Activated T-helper 2 cell treated with anti-CD3 and anti-CD28 coated beads, Interferon-gamma antibody, Interleukin-2, Interleukin-4, amounts not matched to agents 10 μg/mL and 5 μg/mL and 100 μg/mL, durations not matched to agents 14 hours and 24 hours and 36 hours (primary cell): ENCODE measurements at regions not wholly inside any gene's neighbourhood (a gene's known extent, or its start where the extent isn't known, plus 50 kb on each side); places are given as distances from the start of the nearest gene placed in this dataset.

Experiments used
- DNase-seq: peaks from one replicate; pipeline ENCODE4 v3.0.0; 2021; ENCODE audit warnings: low spot score
- H3K27ac Mint-ChIP-seq: one replicate; pipeline ENCODE4 v1.8.0; 2021; ENCODE audit warnings: mixed read lengths
- H3K27me3 Mint-ChIP-seq: one replicate; pipeline ENCODE4 v1.8.0; 2021; ENCODE audit warnings: low read depth, mixed read lengths
- H3K36me3 Mint-ChIP-seq: one replicate; pipeline ENCODE4 v1.8.0; 2021; ENCODE audit warnings: low read depth, mixed read lengths
- H3K4me1 Mint-ChIP-seq: one replicate; pipeline ENCODE4 v1.8.0; 2021; ENCODE audit warnings: low read depth, mixed read lengths
- H3K4me3 Mint-ChIP-seq: one replicate; pipeline ENCODE4 v1.8.0; 2021; ENCODE audit warnings: low read depth, mild to moderate bottlenecking, moderate library complexity, mixed read lengths
- H3K9me3 Mint-ChIP-seq: one replicate; pipeline ENCODE4 v1.8.0; 2021; ENCODE audit warnings: mixed read lengths
- intact Hi-C: fragments of 100-400 bp; cut with micrococcal nuclease; formaldehyde crosslinking; loops from one replicate; pipeline ENCODE4 v1.15.1; 2023

DNA sequence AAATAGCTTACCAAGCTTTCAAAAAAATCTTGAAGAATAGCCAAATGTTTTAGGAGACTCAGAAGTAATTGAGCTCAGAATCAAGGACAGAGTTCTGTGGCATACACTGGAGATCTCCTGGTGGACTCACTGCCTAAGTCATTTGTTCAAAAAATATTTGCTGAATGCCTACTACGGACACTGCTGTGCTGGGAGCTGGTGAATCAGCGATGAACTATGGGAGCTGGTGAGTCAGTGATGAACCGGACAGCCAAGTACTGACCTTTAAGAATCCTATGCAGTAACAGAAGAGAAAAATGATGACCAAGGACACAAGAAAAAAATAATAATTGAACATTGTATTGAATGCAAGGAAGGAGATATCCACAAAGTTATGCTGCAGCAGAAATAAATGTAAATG, 717.9 kb upstream of the CXADR start:
- Mint-ChIP-seq H3K27me3 (no peaks in the 10 kb centered on the region), H3K36me3 (no peaks in the 10 kb centered on the region), H3K4me3 (no peak overlapping the region), H3K27ac (no peak overlapping the region), H3K4me1 (no peaks in the 10 kb centered on the region), H3K9me3 (peaks cover 14% of the 10 kb centered on the region)
- intact Hi-C loops: no loop called here
- DNase-seq: no peak

DNA sequence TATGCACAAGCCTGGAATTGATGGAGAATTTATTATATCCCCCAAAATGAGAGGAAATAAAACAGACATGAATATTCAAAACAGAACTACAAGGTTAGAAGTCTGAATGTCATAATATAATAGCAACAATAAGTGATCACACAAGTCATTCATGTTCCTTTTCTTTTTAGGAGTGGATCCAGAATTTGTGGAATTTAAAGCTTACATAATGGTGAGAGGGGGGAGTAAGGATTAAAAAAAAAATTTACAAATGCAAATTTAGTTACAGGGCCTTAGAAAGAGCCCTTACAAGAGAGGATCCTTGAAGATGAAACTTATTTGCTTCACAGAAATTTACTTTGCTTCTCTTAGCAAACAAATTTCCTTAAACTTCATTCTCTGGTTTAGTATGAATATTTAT, 716.1 kb upstream of the CXADR start:
- H3K9me3 Mint-ChIP-seq: peaks cover 26% of the 10 kb centered on the region
- no peaks in the 10 kb centered on the region for H3K36me3 Mint-ChIP-seq
- no peaks in the 10 kb centered on the region for H3K4me1 Mint-ChIP-seq
- H3K27ac Mint-ChIP-seq: no peak overlapping the region
- DNase-seq: no peak
- H3K4me3 Mint-ChIP-seq: no peak overlapping the region
- intact Hi-C loops: no loop called here
- no peaks in the 10 kb centered on the region for H3K27me3 Mint-ChIP-seq

DNA sequence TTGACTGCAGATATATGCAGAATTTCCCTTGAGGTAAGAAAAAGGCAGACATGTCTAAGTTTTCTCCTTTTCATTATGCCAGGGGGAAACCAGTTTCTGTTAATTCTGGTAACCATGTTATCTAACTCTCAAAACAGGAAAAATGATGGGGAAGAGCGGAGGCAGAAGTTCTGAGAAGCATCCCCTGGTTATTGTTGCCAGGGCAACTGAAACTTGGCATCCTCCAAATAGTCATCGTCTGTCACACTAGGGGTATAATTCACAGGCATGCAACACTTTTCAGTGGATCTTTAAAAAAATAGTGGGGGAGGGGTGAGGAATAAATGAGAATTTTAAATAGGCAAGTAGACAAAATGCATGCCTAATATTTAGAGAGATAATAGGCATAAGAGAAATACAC, 715.3 kb upstream of the CXADR start:
- Mint-ChIP-seq H3K4me1 (no peaks in the 10 kb centered on the region), H3K27me3 (no peaks in the 10 kb centered on the region), H3K4me3 (no peak overlapping the region), H3K36me3 (no peaks in the 10 kb centered on the region), H3K27ac (no peak overlapping the region), H3K9me3 (peaks cover 31% of the 10 kb centered on the region)
- intact Hi-C loops: no loop called here
- no peak for DNase-seq

DNA sequence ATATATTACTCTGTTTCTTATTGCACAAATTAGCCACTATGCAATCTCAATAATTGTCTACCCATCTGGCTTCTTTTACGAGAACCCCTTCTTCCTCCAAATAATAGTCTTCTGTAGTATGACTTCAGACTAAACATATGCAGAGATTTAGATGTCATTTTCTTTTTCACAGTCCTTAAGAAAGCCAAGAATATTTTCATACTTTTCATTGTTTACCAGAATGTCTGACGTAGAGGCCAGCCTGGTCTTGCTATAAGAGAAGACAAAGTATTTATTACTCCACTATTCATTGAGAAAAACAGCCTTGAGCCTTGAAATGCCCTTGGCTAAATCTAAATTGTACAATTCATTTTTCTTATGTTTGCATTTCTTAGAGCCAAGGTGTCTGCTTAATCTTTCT, 714.9 kb upstream of the CXADR start:
- intact Hi-C loops: no loop called here
- Mint-ChIP-seq H3K27ac (no peak overlapping the region), H3K4me1 (no peaks in the 10 kb centered on the region), H3K9me3 (peaks cover 28% of the 10 kb centered on the region), H3K27me3 (no peaks in the 10 kb centered on the region), H3K4me3 (no peak overlapping the region), H3K36me3 (no peaks in the 10 kb centered on the region)
- DNase-seq: no peak

DNA sequence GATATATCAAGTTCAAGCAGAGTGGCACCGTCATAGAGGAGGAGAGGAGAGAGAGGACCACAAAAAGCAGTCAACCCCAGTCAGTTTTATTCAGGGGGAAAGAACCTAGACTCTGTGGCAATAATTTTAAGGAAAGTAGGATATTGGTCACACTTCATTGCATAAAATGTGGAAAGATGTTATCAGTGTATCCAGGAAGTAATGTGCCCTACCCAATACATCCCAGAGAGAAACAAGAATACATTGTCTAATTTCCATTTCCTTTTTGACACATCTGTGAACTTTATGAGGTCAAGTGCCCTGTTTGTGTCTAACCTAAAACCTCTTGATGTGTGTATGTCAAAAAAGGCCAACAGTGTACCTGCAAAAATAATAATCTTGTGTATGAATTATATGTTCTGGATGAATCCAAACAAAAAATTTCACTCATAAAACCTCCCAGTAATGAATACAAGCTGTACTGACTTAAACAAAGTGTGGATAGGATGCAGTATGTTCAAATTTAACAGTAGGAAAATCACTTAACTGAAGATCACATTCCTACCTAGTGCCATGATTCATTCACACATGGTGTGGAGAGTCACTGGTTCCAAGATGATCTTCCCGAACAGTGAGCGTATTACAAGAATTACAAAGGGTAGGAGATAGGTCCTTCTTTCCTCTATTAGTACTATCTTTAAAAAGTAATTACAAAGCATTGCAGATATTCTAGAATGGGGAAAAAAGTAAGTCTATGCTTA, 712.1 kb upstream of the CXADR start:
- DNase-seq: no peak
- peaks cover 37% of the 10 kb centered on the region for H3K9me3 Mint-ChIP-seq
- H3K27me3 Mint-ChIP-seq: no peaks in the 10 kb centered on the region
- intact Hi-C loops: no loop called here
- H3K4me3 Mint-ChIP-seq: no peak overlapping the region
- no peak overlapping the region for H3K27ac Mint-ChIP-seq
- no peaks in the 10 kb centered on the region for H3K36me3 Mint-ChIP-seq
- H3K4me1 Mint-ChIP-seq: no peaks in the 10 kb centered on the region

DNA sequence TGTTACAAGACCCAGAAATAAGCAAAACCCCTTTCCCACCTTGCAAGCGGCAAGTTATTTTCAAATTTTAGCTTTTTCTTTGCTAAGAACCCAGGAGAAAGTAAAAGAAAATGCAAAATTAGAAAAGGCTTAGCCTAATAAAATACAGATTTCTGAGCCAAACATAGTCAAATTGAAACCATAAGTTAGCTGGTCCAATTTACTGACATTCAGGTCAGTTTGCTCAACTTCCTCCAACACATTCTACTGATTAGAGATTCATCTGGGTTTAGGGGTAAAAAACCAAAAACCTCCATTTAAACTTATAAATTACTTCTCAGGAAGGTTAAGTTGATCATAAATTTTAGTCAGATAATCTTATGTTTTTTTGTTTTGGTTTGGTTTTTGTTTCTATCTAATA, 701.8 kb upstream of the CXADR start:
- intact Hi-C loops: no loop called here
- no peak overlapping the region for H3K27ac Mint-ChIP-seq
- no peaks in the 10 kb centered on the region for H3K27me3 Mint-ChIP-seq
- no peak overlapping the region for H3K4me3 Mint-ChIP-seq
- peaks cover 30% of the 10 kb centered on the region for H3K9me3 Mint-ChIP-seq
- no peaks in the 10 kb centered on the region for H3K4me1 Mint-ChIP-seq
- no peaks in the 10 kb centered on the region for H3K36me3 Mint-ChIP-seq
- no peak for DNase-seq

DNA sequence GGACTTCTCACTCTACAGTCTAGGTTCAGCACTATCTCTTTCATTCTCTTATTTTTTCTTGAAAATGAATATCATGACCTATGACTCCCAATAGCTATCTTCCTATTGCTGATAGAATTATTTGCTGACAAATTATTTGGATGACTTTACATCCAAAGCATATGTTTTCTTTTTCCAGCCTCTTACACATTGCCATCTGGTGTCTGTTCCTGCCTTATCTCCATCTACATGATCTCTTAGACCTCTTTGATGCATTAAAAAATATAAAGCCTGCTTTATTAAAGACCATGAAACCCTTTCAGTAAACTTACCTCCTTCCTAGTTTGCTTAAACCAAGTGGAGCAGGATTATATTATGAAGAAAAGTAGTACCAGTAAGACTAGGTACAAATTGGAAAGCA, 700.9 kb upstream of the CXADR start:
- H3K4me1 Mint-ChIP-seq: no peaks in the 10 kb centered on the region
- no peaks in the 10 kb centered on the region for H3K36me3 Mint-ChIP-seq
- intact Hi-C loops: no loop called here

DNA sequence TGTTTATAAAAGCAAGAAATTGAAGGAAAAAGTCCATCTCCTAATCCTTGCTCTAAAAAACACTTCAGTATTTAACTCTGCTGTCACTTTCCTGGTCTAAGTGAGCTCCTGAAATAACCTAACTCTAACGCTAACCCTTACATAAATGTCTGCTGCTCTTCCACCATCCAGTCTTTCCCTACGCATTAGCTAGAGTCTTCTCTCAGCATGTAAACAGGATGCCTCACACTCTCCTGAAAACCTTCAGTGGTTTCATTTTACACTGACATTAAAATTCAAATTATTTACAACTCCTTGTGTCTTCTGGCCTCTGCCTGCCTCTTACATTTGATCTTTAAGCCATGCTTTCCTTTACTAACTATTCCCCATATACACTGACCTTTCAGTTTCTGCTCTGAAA, 697.6 kb upstream of the CXADR start:
- H3K9me3 Mint-ChIP-seq: peaks cover 44% of the 10 kb centered on the region
- intact Hi-C loops: no loop called here

More for the DNA sequence above, 700.9 kb upstream of the CXADR start:
- Mint-ChIP-seq H3K27ac (no peak overlapping the region), H3K4me3 (no peak overlapping the region), H3K27me3 (no peaks in the 10 kb centered on the region), H3K9me3 (peaks cover 32% of the 10 kb centered on the region)
- no peak for DNase-seq

DNA sequence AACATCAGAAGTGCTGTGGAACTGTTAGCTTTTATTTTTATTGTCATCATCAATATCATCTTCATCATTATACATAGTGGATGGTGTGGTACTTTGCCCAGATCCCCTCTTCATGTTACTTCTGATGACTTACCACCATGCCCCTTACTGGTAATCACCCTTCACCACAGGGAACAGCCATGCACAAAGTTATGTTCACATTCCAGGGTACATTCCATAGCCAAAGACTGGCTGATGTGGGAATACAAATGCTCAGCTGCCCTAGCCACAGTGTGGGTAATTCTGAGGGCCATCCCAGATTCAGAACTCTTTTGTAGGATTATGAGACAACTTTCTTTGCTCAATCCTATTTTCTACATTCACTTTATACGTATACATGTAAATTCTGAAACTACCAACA, 691.3 kb upstream of the CXADR start:
- no peaks in the 10 kb centered on the region for H3K36me3 Mint-ChIP-seq
- no peak for DNase-seq
- no peaks in the 10 kb centered on the region for H3K27me3 Mint-ChIP-seq
- peaks cover 64% of the 10 kb centered on the region for H3K9me3 Mint-ChIP-seq
- no peak overlapping the region for H3K4me3 Mint-ChIP-seq
- no peaks in the 10 kb centered on the region for H3K4me1 Mint-ChIP-seq
- intact Hi-C loops: no loop called here
- no peak overlapping the region for H3K27ac Mint-ChIP-seq

More for the DNA sequence above, 697.6 kb upstream of the CXADR start:
- H3K4me3 Mint-ChIP-seq: no peak overlapping the region
- H3K27ac Mint-ChIP-seq: no peak overlapping the region
- H3K27me3 Mint-ChIP-seq: no peaks in the 10 kb centered on the region
- no peaks in the 10 kb centered on the region for H3K36me3 Mint-ChIP-seq
- DNase-seq: no peak
- no peaks in the 10 kb centered on the region for H3K4me1 Mint-ChIP-seq

DNA sequence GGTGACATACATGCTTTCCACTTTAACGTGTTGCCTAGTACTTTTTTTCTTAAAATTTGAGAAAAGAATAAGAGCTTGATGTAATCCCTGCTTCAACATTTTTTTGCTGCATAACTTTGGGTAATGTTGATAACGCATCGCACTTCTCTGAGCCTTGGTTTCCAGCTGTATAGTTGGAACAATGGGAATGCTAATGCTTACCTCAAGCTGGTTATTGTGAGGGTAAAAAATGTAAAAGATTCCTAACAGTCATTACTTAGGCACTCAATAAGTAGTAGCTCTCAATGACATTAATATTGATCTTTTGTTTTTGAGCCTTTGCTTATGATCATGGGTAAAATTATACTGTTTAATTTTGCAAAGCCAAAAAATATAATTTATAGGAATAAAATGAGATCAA, 683.3 kb upstream of the CXADR start:
- H3K9me3 Mint-ChIP-seq: peaks cover 40% of the 10 kb centered on the region
- H3K27me3 Mint-ChIP-seq: no peaks in the 10 kb centered on the region

DNA sequence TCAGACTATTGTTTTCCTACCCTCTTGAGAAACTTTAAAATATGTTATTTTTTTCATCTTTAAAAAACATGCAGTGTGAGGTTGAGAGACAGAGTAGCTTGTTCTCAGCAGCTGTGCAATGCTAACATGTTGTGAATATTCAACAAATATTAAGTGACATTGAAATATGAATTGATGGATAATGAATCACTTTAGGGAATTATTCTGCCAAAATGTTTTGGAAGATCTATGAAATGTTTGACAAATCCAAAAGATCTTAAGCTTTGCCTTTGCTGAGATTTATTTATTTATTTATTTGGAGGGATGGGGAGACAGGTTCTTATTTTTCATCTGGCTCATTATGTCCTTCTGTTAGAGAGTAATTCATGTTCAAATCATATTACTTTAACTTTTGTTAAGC, 680.1 kb upstream of the CXADR start:
- no peak for DNase-seq
- Mint-ChIP-seq H3K9me3 (peaks cover 30% of the 10 kb centered on the region), H3K4me1 (no peaks in the 10 kb centered on the region), H3K4me3 (no peak overlapping the region), H3K27ac (no peak overlapping the region), H3K27me3 (no peaks in the 10 kb centered on the region), H3K36me3 (no peaks in the 10 kb centered on the region)
- intact Hi-C loops: no loop called here

More for the DNA sequence above, 683.3 kb upstream of the CXADR start:
- Mint-ChIP-seq H3K4me1 (no peaks in the 10 kb centered on the region), H3K4me3 (no peak overlapping the region), H3K27ac (no peak overlapping the region), H3K36me3 (no peaks in the 10 kb centered on the region)
- DNase-seq: no peak
- intact Hi-C loops: no loop called here

DNA sequence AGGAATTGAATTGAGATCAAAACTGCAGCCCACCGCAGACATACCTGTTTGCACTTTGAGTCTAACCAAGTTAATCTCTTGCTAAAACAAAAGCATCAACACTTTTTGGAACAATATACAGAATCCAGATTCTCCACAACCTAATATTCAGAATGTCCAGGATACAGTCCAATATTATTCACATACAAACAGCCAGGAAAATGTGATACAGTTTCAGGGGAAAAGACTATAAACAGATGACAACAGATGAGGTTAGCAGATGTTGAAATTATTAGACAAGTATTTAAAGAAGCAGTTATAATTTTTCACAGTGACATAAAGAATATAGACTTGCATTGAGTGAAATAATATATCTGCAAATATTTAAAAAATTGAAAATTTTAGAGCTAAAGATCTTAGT, 678.1 kb upstream of the CXADR start:
- no peak for DNase-seq
- intact Hi-C loops: no loop called here
- Mint-ChIP-seq H3K27ac (no peak overlapping the region), H3K27me3 (no peaks in the 10 kb centered on the region), H3K9me3 (peaks cover 29% of the 10 kb centered on the region), H3K36me3 (no peaks in the 10 kb centered on the region), H3K4me1 (no peaks in the 10 kb centered on the region), H3K4me3 (no peak overlapping the region)

DNA sequence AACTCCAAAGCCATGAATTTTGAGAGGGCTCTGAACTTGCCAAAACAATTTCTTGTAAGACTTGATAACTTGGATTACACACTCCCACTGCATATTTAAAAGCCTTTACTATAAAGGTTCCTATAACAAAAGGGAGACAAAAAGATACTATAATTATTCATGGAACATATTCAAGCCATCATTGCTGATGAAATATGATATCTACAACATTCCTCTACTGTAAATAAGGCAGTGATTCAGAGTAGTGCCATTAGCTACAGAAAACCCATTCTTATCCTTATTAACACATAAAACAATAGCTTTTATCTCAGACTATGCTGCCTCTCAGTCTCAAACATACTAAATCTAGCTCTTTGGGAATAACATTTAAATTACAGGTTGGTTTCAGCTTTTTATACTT, 675.5 kb upstream of the CXADR start:
- intact Hi-C loops: no loop called here
- Mint-ChIP-seq H3K27ac (no peak overlapping the region), H3K36me3 (no peaks in the 10 kb centered on the region), H3K27me3 (no peaks in the 10 kb centered on the region), H3K4me3 (no peak overlapping the region), H3K4me1 (no peaks in the 10 kb centered on the region), H3K9me3 (peaks cover 25% of the 10 kb centered on the region)
- no peak for DNase-seq

DNA sequence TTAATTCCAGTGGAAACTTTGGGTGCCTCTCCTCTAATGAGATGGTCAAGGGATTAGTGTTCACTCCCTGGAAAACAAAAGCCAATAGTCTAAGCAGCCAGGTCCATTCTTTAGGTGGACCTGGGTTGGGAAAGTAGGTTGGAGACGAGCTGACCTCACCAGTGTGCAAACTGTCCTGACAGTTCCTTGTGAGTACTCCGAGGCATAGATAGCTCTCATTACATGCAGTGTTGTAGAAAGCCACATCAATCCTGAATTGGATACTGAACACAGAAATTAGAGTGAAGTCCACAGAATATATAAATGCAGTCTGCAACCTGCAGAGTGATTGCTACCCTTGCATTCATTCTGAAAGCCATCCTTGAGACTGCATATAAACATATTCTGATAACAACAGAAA, 675.1 kb upstream of the CXADR start:
- Mint-ChIP-seq H3K27ac (no peak overlapping the region), H3K4me1 (no peaks in the 10 kb centered on the region), H3K9me3 (peaks cover 24% of the 10 kb centered on the region), H3K36me3 (no peaks in the 10 kb centered on the region), H3K27me3 (no peaks in the 10 kb centered on the region), H3K4me3 (no peak overlapping the region)
- no peak for DNase-seq
- intact Hi-C loops: no loop called here
